HG02970 (cell line): ENCODE measurements at regions not wholly inside any gene's neighbourhood (a gene's known extent, or its start where the extent isn't known, plus 50 kb on each side); places are given as distances from the start of the nearest gene placed in this dataset.

Source experiments
- ATAC-seq: cut with Tn5 transposase; IDR thresholded peaks from one replicate; pipeline ENCODE4 v1.9.1; 2021; ENCODE audit warnings: mild to moderate bottlenecking, moderate library complexity, moderate number of reproducible peaks; ENCODE audit not compliant: unreplicated experiment, low FRiP score

DNA sequence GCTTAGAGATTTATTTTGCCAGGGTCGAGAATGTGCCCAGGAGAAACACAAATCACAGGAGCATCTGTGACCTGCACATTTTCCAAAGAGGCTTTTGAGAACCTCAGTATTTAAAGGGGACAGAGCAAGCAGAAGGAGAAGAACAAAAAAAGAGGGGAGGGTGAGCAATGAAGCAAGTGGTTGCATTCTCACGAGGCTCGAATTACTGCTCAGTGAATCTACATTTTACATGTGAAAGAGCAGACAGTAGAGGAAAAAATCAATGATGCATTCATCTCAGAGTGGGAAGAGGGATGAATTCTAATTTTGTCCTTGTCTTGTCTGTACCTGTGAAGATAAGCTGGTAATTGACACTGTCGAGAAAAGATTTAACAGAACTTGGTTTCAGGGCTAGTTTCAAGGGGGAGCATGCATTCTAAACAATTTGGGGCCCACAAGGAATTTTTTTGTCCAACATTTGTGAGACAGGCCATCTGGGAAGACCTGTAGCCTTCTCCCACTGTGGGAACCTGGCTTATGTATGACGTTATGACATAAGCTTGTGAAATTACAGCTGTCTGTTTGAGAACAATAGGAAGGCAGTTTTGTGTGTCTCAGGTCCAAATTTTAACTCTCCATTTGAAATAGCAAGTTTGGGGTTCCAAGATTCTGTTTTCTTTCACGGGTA, 855.1 kb downstream of the SLITRK5 start:
- no peak for ATAC-seq

DNA sequence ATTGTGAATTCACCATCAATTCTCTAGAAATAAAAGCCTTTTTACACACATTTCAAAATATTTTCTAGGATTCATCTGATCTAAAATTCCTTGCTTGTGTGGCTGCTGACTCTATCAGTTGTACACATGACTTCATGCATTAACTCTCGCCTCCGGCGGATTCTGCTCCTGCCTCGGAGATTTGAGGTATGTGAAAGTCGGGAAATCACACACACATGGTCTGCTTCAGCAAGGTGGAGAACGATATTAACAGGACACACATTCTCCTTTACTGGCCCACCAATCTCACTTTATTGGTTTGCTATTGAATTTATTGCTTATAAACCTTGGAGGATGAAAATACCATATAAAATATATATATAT, 855.7 kb downstream of the SLITRK5 start:
- no peak for ATAC-seq

DNA sequence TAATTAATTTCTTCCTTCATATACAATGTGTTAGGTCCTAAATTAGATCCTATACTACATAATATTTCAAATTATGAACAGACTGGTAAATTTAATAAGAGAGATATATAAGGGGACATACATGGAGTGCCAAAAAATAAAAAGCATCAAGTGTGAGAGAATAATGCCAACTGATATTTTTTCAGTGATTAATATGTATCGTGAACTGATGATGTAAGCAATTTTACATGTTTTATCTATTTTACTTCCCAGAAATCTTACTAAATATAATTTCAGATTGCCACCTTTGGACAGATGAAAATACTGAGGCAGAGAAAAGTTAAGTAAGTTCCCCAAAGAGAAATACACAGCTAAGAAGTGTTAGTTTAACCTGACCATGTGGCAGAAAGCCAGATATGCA, 870.8 kb downstream of the SLITRK5 start:
- no peak for ATAC-seq

DNA sequence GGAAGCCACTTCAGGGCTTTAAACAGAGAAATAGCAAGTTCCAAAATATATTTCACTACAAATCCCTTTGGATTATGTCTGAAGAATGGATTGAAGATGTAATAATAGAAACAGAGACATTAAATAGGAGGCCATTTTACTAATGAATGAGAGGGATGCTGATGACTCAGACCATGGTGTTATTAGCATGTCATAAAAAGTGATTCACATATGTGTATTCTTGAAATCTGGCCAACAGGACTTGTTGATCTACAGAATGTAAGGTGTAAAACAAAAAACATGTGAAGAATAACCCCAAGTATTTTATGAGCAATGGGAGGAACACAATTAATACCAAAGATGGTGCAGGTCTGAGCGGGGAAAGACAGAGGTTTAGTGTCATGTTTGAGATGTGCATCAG, 873.7 kb downstream of the SLITRK5 start:
- no peak for ATAC-seq

DNA sequence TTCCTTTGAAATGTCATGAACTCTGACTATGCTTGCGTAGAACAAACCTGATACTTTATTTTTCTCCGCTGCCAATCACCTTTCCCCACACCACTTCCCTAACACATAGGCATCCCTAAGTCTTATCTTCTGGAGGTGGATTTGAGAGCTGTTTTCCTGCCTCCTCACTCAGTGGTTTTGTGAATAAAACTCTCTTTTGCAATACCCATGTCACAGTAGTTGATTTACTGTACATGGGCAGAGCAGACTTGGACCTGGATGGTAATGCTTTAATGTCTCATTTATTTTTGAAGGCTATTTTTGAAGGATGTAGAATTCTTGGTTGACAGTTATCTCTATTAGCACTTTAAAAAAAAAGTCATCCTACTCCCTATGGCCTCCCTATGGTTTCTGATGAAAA, 881.8 kb downstream of the SLITRK5 start:
- ATAC-seq = no peak

DNA sequence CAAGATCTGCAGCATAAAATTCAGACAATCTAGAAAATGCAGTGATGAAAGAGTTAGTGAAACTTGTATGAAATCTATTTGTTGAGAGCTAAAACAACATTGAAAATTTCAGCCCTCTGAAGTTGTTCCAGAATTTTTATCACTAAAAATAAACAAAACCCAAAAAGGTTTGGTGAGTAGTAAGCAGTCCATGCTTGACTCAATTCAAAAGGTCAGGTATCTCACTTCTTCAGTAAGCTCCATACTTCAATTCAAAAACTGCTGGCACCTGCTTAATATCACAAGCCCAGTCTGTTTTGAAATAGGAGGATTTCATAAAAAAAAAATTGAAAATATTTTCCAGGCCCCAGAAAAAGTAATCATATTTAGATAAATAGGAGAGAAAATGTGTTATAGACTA, 894.4 kb downstream of the SLITRK5 start:
- ATAC-seq = no peak

DNA sequence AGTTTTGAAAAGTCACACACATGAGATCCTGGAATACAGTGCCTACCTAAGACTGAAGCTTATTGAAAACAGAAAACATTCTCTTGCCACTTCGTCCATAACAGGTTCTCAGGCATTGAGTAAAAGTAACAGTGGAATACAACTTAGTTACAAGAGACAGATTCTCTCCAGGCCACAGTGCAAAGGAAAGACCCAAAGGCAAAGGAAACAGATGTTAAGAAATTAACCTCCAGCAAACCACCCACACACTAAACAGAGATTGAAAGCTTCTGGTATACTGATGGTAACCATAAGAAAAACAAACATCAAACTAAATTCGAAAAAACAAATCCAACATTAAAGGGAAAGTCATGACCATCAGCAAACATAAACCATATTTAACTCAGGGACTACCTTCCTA, 914.7 kb downstream of the SLITRK5 start:
- ATAC-seq = no peak

DNA sequence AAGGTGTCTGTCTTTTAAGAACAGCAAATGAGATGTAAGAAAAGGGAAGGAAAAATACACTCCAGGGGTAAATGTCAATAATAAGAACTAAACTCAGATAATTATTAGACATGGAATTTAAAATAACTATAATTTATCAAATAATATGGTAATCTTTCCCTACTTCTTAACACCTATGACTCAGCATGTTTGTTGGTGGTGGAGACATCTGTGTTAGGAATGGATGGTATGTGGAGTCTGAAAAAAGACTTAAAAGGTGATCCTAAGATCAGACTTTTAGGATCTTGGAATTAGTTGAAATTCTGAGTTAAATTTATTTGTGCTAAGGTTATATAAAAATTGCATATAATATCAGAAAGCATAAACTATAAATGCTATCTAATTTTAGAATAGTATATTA, 915.1 kb downstream of the SLITRK5 start:
- ATAC-seq = no peak

DNA sequence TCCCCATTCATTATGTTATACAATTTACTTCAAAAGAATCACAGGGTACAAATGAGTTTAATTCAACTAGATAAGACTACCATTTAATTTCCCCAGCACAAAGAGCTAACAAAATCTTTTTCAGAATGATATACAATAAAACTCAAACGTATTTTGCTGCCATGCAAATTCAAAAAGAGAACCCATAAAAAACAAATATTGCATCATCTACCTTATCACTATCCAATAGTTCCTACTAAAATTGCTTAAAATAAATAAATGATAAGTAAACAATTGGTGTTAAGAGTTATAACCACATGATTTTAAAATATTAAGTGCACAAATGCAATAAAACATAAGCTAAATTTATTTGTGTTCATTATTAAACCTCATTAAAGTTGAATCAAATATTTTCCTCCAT, 919.4 kb downstream of the SLITRK5 start:
- ATAC-seq = no peak

DNA sequence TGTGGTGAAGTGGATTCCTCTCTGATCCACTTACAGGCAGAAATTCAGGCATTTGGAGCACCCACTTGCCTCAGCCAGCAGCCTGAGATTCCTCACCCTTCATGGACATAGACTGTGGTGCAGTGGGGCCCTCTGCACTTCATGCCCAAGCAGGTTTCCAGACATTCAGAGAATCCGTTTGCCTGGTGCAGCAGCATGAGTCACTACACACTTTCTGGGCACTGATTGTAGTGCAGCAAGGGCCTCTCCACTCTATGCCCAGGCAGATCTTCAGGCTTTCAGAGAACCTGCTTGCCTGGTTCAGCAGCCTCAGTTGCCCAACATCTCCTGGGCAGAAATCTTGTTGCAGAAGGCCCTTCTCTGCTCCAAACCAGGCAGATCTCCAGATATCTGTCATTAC, 920.9 kb downstream of the SLITRK5 start:
- no peak for ATAC-seq

DNA sequence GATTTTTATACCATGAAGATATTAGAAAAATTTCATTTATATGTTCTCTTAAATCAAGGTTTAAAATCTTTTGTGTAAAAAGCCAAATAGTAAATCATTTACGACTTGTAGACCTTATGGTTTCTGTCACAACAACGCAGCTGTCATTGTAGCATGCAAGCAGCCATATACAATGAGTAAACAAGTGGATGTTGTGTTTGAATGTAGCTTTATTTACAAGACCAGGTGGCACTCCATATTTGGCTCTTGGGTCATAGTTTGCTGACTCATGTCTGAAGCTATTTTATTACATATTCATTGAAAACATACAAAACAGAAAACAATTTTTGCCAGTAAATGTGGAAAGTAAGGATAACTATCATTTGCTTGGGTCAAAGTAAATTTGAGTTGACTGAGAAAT, 930.8 kb downstream of the SLITRK5 start:
- no peak for ATAC-seq

DNA sequence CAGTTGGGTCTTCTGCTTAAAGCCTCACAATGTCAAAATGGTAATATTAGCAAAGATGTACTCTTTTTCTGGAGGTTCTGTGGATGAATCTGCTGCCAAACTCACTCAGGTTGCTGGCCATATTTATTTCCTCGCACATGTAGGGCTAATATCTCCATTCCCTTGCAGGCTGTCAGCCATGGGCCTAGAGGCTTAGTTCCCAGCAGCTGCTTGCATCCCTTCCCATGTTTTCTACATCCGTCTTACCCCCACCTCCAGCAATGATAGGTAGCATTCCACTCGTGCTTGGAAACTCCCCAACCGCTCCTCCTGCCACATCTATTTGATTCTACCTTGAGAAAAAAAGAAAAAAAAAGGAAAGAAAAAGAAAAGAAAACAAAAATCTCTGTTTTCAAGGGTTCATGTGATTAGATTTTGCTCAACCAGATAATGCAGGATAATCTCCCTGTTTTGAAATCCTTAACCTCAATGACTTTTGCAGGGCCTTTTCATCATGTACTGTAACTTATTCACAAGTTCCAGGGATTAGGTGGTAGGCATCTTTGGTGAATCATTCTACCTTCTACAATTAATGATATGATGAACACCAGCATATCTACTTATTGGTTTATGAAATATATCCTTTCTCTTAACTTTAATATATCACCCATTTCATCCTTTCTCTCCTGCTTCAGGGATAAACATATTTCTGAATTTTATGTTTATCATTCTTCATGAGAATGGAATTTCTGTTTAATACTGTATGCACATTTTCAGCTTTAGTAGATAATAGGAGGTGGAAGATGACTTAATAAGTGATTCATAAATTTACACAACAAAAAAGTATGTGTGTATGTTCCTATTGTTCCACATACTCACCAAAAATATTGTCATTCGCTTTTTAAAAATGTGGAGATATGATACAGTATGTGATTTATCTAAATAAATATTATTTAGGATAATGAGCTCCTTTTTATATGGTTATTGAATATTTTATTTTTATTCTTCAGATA, 931.9 kb downstream of the SLITRK5 start:
- ATAC-seq = no peak

DNA sequence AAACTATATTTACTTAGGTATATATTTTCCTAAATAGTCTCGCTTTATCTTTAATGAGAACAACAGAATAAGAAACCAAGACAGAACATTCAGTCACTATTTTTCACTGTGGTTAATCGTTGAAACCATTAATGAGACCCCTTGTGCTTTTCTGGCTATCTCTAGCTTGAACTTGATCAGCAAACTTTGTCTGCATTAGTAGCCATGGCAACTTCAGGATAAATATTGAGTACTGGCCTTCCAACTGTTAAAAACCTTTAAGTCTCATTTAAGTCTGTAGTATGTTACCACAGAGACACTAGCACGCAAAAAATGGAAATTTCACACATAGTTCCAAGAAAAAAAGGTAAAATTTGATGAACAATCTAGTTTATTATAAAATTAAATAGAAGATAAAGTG, 946.0 kb downstream of the SLITRK5 start:
- ATAC-seq = no peak

DNA sequence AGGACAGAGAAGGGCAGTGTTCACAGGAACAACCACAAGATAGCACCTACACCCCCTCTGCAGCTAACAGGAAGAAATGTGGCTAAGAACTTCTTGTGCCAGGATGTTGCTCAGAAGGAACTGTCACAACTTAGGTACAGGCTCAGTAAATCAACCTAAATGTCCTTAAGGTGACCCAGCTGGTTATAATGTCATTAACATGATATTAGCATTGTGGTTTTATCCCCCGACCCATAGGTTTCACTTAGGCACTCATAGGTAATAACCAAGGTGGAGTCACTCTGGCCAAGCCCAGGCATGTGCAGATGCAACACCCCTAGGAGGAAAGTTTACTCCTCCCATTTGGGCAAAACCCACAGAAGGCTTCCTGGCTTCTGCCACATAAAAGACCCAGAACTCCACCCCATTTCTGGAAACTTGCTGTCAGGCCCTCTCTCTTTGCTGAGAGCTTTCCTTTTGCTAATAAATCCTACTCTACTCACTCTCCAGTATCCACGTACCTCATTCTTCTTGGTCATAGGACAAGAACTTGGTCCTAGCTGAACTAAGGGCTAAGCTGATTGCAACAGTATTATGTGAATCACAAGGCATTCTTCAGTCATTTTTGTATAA, 951.3 kb downstream of the SLITRK5 start:
- ATAC-seq = no peak

DNA sequence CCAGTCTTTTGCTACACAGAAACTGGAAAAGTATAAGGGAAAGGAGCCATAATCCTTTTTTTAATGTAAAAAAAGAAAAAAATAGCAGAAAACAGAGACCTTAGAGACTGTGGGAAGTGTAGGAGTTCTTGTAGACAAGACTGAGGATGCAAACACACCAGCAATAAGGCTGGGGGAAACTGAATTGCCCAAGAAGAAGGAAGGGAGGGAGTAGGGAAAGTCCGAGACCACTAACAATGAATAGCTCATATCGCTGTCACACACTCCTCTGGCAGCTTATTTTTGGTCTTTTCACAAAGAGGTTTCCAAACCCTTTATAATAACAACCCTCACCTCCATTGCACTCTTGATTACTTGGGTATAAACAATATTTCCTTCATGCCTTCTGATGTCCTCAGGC, 952.0 kb downstream of the SLITRK5 start:
- ATAC-seq = no peak

DNA sequence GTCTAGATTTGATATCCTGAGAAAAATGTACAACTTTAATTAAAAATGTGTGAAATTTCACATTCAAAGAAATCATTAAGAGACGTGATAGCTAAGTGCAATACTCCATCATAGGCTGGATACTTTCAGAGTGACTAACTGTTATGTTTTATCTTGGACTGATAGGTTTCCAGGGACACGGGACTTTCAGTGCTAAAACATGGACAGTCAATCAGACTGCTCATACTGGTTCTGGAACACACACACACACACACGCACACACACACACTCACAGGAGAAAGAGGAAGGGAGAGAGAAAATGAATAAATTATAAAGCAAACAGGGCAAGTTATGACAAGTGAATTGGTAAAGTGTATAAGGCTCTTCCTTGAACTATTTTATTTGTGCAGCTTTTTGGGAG, 955.9 kb downstream of the SLITRK5 start:
- no peak for ATAC-seq

DNA sequence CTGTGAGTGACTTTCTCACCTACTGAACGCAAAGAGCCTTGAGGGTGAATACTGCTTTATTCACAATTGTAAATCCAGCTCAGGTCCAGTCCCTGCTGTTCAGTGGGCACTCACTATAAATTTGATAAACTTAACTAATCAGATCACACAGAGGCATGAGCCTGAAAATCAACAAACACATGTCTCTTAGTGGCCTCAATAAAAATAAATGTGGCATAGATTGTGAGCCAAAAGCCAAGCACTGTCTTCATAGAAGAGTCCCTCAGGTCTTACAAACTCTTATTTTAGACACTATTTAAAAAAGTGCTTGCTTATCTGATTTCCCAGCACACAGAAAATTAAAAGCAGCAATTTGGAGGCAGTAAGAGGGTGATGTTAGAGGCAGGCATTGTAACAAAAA, 957.7 kb downstream of the SLITRK5 start:
- ATAC-seq = no peak

DNA sequence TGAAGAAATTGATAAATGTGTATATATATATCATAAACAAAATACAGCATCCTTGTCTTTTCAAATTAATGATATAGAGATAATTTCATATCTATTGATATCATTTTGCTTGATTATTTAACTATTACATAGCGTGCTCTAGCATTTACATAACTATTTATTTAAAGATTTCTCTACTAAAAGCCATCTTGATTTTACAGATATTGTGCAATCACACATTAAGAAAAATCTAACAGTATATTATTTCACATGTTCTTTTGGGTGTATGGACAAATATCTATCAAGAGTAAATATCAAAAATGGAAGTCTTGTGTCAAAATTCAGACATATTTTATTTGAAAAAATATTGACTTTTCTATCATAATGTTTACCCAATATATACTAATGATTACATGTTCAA, 966.8 kb downstream of the SLITRK5 start:
- no peak for ATAC-seq

DNA sequence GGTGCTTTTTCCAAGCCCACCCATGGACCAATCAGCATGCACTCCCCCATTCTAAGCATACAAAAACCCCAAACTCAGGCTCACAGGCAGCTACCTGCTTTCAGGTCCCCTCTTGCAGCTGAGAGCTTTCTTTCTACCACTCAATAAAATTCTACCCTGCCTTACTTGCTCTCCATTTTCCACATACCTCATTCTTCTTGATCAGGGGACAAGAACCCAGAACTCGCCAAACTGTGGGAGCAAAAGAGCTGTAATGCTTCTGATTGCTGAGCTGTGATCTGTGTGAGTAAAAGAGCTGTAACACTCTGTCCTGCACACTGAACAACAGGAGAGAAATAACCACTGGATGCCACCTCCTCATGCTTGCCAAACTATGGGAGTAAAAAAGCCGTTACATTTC, 972.1 kb downstream of the SLITRK5 start:
- ATAC-seq = no peak

DNA sequence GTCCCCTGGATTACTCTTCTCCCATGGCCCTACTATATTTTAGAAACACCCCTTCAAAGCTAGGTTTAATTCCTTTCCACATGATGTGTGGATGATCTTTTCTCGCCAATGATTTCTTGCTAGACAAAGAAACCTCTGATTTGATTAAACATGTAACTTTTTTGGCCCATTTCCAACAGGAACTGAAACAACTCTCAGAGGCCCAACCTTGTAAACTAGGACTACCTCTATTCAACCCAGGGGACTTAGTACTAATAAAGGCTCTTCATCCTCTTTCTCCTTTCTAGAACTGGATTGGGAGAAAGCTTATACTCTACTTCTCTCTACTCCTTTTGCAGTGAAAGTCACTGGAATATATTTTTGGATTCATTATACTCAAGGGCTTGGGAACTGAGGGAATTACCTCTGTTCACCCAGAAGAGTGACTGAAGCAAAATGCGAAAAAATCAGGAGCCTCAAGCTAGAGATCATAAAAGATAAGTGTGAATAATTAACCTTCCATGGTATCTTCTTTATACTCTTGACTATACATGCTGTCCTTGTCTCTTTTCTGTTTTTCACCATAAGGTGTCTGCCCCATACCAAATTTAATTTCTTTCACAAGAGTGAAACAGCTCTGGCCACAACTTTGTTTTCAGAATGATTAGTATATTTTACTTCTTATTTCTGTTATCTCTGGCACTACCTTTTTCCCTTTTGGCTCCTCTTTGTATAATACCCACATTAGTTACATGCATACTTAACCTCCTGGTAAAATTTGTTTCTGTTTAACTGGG, 977.6 kb downstream of the SLITRK5 start:
- no peak for ATAC-seq

DNA sequence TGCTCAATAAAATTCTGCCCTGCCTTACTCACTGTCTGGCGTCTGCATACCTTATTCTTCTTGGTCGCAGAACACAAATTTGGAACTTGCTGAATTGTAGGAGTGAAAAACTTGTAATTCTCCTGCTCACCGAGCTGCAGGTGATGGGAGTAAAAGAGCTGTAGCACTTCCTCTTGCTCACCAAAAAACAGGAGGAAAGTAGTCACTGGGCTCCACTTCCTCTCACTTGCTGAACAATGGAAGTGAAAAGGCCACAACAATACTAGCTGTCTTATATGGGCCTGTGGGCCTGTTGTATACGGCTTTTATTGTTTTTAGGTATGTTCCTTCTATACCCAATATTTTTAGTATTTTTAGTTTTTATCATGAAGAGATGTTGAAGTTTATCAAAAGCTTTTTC, 978.7 kb downstream of the SLITRK5 start:
- no peak for ATAC-seq
